ENCODE measurements at regions not wholly inside any gene's neighbourhood (a gene's known extent, or its start where the extent isn't known, plus 50 kb on each side); places are given as distances from the start of the nearest gene placed in this dataset.
"Not testable (repeated sequence)": the region's sequence is repeated elsewhere in the genome, so short reads cannot be mapped to it uniquely, and the experiment has no call there.

DNA sequence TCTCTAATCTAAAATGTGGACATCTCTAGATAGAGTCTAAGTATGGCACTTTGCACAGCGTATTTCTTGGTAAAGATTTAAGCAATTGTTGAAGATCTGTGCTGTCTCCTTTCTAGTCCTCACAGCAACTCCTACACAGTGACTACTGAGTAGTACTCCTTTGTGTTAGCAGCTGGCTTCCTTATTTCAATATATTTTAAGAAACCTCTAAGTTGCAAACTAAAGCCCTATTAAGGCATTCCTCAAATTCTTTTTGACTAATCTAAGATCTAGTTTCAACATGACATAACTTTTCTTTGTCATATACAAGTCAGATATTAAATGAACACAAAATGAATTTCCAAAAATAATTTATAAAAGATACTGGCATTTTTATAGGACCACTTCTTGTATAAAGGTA lies 121.8 kb upstream of the DNAJC10 start:
- intact Hi-C loops (cut with micrococcal nuclease) = no loop called here

DNA sequence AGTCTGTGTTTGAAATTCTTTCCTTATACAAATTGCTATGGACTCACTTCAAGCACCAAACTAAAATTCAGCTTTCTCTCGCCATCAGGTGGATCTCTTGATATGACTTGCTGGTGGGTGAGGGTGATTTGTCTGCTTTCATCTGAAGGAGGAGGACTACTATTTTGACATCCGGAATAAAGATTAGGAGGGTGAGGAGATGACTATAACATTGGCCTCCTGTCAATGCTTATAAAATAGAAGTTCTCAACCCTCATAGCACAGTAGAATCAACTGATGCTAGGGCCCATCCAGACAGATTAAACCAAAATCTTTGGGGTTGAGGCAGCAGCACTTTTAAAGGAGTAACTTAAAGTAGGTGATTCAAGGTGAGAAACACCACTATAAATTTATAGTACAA lies 120.4 kb upstream of the DNAJC10 start:
- intact Hi-C loops (cut with micrococcal nuclease) = no loop called here

DNA sequence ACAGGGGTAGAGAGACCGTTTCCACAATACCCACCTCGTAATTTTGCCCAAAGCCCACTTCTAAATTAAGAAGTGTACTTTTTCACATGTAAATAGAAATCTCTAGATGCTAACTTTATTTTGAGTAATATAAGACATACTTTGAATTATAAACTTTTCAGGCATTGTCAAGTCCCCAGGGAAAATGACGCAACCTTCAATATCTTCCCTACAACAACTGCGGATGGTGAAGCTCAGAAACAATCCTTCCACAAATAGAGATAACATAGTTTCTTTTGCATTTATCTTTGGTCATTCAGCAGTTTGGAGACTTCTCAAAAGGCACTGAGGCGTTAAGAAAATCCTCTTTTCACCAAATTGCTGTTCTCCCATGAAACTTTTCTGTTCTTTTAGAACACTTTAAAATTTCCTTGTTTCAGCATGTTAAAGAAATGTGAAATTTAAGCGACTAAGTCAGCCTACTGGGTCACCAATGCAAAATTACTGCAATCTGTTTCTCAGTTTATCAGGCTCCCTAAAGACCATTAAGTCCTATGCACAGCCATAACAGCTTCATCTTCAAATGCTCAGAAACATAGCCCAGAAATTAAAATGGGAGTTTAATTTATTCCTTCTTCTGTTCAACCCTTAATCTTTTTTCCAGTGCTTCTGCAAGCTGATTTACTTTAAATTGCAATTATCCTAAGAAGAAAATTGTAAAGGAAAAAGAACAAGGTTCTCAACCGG lies 118.3 kb upstream of the DNAJC10 start:
- intact Hi-C loops (cut with micrococcal nuclease) = no loop called here

DNA sequence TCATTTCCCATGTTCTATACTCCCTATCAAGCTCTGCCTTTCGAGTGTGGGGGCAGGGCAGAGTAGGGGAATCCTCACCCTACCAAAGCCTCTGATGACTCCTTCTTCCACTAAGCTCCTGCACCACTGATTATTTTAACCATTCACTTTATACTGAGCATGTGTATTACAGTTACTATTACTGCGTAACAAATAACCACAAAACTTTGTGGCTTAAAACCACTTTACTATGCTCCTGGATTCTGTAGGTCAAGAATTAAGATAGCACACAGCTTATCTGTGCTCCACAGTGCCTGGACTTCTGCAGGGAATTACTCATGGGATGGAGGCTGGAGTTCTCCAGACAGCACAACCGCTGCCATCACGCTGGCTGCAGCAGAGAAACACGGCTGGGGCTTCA lies 117.4 kb upstream of the DNAJC10 start:
- intact Hi-C loops (cut with micrococcal nuclease) = no loop called here

DNA sequence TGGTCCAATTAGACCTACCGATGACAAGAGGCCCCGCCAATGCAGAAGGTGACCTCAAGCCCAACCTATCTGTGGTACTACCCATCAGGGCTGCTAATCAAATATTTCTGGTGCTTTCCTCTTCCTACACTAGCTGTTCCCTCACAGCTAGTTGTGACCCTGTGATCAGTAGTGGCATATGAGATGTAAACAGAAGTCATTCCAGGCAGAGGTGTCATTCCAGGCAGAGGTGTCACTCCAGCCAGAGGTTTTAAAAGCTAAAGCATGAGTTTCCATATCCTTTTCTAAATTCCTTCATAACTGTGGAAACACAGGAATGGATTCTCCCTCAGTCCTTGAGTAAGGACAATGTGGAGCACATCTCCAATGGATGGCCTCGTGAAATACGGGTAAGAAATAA lies 110.9 kb upstream of the DNAJC10 start:
- intact Hi-C loops (cut with micrococcal nuclease) = no loop called here

DNA sequence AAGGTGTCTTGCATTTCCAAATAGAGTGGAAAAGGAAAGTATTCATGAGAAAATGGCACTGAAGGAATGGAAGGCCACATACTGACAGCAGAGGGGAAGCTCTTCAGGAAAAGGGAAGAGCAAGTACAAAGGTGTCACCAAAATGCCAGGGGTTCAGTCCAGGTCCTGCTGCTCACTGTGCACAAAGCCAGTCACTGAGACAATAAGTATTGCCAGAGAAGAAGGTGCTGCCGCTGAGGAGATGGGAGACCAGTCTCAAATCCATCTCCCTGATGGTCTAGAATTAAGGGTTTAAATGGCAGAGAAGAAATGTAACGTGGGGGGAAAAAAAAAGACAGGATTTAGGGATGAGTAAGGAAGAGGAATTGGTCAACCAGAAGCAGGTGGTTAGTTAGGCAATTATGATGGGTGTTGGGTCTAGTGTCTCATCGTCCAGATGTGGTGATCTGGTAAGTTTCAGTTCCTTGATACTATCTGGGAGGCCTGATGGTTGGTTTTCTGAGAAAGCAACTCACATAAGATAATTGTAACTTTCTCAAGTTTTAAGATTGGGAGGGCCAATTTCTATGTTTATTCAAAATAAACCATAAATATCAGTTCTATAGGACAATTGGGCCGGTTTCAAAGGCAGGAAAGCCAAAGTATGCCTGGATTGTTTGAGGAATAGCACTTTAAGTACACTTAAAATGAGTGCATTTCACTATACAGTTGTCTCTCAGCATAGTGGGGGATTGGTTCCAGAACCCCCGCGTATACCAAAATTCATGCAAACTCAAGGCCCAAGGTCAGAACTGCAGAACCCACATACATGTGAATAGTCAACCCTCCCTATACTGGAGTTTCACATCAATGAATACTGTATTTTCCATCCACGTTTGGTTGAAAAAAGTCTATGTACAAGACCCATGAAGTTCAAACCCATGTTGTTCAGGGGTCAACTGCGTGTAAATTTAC lies 109.1 kb upstream of the DNAJC10 start:
- intact Hi-C loops (cut with micrococcal nuclease) = no loop called here

DNA sequence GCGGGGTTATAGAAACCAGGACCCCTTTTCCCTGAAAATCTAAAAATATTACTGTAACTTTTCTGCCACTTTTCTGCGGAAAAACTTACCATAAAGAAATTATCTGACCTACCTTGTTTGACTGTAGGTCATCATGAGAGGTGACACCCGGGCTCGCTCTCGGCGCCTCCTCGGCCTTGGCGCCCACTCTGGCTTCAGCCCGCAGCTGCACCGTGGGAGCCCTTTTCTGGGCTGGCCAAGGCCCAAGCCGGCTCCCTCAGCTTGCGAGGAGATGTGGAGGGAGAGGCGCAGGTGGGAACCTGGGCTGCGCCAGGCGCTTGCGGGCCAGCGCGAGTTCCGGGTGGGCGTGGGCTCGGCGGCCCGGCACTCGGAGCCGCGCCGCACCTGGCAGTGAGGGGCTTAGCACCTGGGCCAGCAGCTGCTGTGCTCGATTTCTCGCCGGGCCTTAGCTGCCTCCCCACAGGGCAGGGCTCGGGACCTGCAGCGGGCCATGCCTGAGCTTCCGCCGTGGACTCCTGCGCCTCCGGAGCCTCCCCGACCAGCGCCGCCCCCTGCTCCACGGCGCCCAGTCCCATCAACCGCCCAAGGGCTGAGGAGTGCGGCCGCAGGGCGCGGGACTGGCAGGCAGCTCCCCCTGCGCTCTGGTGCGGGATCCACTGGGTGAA lies 107.7 kb upstream of the DNAJC10 start:
- intact Hi-C loops (cut with micrococcal nuclease) = no loop called here

DNA sequence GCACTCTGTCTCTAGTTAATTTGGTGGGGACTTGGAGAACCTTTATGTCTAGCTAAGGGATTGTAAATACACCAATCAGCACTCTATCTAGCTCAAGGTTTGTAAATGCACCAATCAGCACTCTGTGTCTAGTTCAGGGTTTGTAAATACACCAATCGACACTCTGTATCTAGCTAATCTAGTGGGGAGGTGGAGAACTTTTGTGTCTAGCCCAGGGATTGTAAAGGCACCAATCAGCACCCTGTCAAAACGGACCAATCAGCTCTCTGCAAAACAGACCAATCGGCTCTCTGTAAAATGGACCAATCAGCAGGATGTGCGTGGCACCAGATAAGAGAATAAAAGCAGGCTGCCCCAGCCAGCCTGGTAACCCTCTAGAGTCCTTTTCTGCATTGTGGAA lies 107.1 kb upstream of the DNAJC10 start:
- intact Hi-C loops (cut with micrococcal nuclease) = not testable (repeated sequence)

DNA sequence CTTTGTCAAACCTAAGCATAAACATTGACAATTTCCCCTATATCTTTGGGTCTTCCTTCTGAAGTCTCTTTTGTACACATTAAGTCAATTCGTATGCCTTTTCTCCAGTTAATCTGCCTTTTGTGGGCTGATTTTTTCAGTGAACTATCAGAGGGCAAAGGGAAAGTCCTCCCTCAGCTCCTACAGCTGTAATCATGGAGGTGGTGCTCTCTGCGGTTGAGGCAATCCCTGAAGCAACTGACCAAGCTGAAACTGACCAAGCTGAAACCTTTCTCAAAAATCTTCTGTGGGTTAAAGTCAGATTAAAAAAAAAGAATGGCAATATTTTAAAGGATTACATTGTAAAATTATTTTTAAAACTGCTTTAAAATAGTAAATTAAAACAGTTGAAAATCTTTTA lies 105.8 kb upstream of the DNAJC10 start:
- intact Hi-C loops (cut with micrococcal nuclease) = no loop called here

DNA sequence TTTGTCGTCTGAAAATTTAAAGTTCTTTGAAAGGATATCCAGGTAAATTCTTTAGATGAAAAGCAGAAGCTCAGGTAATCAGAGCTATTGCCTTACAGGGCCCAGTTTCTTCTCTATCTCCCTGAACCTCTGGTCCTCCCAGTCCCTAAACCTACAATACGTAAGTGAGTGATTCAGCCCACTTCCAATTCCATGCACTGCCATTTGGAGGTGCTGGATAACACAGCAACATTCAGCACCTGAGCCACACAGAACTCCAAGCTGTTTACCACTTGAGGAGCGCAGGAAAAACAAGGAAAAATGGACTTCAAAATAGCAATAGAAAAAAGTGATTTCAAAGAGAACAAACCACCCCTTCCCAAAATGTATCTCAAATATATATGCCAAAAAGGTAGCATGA lies 105.0 kb upstream of the DNAJC10 start:
- intact Hi-C loops (cut with micrococcal nuclease) = no loop called here

DNA sequence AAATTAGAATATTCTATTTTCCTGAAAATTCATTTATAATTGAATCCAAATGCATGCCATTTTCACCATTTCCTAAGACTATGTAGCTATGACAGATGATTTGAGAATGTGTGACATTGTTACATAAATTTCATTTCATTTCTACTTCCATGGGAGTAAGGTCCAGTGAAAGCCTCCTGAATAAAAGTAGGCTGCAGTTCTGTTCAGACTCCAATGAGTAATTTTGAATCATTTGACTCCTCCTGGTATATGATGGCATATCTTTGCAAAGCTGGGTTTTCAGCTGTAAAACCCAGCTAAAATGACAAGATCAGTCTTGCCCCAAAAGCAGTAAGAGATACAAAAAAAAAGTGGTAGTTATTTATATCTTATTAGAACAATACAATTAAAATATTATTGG lies 101.0 kb upstream of the DNAJC10 start:
- intact Hi-C loops (cut with micrococcal nuclease) = no loop called here

DNA sequence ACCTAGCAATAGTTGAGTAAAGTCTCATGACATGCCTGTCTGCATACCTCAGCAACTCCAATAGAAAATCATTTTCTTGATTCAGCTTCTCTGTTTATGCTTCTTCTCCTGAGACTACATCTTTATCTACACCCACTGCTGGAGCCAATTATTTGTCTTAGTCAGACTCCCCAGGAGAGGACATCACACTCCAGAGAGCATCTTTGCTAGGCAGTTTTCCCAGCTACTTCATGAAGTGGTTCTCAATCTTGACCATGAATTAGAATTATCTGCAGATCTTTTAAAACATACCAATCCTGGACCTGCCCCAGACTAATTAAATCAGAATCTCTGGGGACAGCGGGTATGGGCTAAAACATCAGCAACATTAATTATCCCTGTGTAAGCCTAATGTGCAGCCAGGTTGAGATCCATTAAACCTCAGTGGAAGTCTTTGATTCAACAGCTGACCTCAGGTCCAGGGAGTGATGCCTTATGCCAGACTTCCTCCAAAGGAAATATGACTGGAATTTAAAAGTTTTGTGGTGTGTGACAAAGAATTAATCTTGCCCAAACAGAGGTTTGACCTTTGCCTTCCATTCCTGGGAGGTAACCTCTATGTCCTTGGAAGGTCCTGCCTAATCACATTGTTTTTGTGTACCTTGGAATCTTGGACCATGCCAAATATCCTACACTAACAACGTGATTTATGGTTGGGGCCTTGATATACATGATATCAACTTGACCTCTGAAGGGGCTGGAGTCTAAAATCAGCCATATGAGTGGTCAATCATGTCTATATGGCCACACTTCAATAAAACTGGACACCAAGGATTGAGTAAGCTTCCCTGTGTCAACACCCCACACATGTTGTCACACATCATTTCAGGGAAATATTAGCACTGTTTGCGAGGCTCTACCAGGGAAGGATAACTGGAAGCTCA lies 99.3 kb upstream of the DNAJC10 start:
- intact Hi-C loops (cut with micrococcal nuclease) = no loop called here

DNA sequence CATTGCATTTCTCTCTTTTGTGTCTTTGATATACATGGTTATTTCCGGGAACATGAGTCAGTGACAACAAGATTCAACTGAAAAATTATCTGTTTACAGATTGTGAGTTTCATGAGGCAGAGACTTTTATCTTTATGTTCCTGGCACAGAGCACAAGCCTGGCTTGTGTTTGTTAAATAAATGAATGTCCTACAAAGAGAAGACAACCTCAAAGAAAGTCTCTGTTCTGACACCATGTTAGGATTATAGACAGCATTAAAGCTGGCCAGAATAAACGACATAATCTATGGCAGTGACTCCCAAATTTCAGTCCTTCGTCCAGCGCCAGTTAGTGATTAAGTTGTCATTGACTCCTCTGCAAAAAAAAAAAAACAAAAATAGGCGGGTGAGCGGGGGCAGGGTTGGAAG lies 97.4 kb upstream of the DNAJC10 start:
- intact Hi-C loops (cut with micrococcal nuclease) = no loop called here

DNA sequence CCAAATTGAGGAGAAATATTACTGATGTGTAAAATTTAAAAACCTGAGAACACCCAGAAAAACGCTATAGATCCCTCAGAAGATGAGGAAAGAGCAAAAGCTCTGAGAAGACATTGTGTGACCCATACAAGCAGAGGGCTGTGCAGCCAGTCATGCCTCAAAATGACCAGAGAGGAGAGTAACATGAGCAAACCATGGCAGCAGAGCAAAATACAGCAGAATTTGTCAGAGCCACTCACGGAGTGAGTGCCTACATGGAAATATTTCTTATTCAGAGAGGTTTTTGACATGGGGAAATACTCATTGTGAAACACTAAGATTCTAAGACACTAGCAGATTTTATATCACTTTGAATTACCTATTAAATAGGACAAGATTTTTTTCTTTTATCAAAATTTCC lies 96.8 kb upstream of the DNAJC10 start:
- intact Hi-C loops (cut with micrococcal nuclease) = no loop called here

DNA sequence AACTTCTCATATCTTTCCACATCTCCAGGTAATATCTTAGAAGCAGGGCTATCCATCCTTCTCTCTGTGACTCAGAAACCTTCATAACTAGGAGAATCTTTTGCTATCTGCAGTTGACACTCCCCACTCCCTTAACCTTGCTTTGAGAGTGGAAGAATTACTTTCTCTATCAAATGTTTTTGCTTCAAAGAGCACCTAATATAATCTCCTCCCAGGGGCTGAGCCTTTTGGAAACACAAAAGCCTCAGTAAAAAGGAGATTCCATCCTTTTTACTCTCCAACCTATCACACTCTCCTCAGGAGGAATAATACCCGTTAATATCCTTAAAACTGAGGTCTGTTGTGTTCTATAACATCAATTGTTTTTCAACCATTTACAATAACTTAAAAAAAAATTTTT lies 94.9 kb upstream of the DNAJC10 start:
- intact Hi-C loops (cut with micrococcal nuclease) = no loop called here

DNA sequence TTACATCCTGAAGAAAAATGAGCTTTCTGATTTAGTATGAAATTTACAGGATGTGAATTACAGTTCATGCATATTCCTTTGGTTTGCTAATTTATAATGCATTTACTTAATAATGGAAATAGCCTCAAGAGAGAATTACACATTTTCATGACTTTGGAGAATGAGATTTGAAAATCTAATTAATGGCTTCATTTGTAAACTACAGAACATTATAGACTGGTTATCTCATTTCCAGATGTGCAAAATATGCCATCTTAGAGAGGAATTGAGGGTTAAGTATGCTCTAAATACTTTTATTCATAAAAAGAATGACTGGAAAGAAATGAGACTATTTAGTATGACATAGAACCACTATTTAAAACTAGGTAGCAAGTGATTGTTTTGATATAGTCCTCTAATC lies 94.2 kb upstream of the DNAJC10 start:
- intact Hi-C loops (cut with micrococcal nuclease) = no loop called here

DNA sequence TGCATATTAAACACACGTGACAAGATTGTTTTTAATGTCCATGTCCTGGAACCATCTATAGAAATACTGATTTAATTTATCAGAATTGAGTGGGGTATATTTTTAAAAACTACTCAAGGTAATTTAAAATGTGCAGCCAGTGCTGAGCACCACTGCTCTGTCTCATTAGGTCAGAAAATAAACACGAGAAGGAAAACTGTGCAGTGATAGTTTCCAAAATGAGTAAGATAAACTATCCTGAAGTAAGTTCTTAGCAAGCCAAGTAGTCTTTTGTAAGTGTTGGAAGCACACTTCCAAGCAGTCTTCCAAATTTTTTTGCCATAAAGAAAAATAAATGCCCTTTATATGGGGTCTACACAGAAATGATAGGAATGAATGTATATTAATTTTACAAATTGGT lies 93.8 kb upstream of the DNAJC10 start:
- intact Hi-C loops (cut with micrococcal nuclease) = no loop called here

DNA sequence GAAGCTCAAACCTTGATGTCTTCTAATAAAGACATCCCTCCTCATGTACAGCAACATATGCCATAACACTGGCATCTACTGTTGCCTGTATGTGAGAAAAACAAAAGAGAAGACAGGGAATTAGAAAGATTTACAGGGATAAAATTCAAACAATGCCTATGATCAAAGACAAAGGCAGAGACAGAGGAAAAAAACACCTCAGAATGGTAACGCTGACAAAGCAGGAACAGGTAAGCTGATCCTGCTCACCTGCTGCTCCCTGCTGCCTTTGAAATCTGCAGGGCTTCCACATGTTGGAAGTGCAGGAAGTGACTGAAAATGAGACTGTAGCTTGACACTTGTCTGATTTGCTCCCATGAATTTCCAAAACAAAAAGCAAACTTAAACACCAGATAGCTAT lies 90.2 kb upstream of the DNAJC10 start:
- intact Hi-C loops (cut with micrococcal nuclease) = no loop called here

DNA sequence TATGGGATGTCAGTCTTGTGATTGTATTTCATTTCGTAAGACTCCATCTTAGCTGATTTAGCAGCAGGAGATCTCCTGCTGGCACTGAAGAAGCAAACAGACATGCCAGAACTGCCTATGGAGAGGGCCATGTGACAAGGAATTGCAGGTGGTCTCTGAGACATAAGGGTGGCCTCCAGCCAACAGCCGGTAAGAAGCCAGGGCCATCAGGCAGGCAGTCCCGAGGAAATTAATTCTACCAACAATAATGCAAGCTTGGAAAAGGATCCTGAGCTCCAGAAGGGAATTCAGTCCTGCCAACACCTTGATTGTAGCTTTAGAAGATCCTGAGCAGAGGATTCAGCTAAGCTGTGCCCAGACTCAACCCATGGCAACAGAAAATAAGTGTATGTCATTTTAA lies 87.1 kb upstream of the DNAJC10 start:
- intact Hi-C loops (cut with micrococcal nuclease) = no loop called here

DNA sequence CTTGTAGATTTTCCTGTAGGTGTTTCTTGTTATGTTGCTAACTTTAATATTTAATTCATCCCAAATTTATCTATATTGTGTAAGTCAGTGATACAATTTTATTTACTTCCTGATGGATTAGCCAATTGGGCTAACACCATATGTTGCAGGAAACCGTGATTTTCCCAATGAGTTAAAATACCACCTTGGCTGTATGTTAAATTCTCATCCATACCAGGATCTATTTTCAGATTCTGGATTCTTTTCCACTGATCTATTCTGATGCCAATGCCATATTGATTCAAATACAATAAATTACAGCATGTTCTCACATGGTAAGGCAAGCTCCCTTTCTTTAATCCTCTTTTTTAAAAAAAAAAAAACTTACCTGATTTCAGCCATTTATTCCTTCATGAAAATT lies 85.8 kb upstream of the DNAJC10 start:
- intact Hi-C loops (cut with micrococcal nuclease) = no loop called here

DNA sequence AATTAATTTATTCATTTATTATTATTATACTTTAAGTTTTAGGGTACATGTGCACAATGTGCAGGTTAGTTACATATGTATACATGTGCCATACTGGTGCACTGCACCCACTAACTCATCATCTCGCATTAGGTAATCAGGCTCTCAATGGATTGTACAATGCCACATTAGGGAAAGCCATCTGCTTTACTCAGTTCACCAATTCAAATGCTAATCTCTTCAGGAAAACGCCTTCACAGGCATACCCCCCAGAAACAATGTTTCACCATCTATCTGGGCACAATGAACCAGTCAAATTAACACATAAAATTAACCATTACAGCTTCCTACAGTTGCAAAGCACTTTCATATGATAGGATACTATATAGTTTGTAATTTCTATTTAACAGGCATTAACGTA lies 84.8 kb upstream of the DNAJC10 start:
- intact Hi-C loops (cut with micrococcal nuclease) = no loop called here
